Thoracic aorta (tissue), 2 donors: ENCODE measurements at regions not wholly inside any gene's neighbourhood (a gene's known extent, or its start where the extent isn't known, plus 50 kb on each side); places are given as distances from the start of the nearest gene placed in this dataset.

Experiments used
- ATAC-seq: fragments of 150-250 bp; one replicate; pipeline ENCODE4 v1.8.0; 2017; ENCODE audit warnings: low read depth; ENCODE audit not compliant: insufficient number of reproducible peaks, low FRiP score
- DNase-seq: peaks from one replicate; pipeline ENCODE4 v3.0.0-alpha.2; 2020; ENCODE audit warnings: low spot score
- H3K27ac ChIP-seq, 2 donors: fragments of 200-600 bp; sonication (generic); 1 replicate in 1 of 2; 2 replicates in 1 of 2; pipeline ENCODE4 v1.5.1; 2016; ENCODE audit warnings: mild to moderate bottlenecking in 2 of 2, moderate library complexity in 2 of 2
- H3K27me3 ChIP-seq: fragments of 200-600 bp; sonication (generic); replicated peaks from 2 replicates; pipeline ENCODE4 v1.6.0; 2016; ENCODE audit warnings: mild to moderate bottlenecking; ENCODE audit not compliant: insufficient read depth
- H3K36me3 ChIP-seq: fragments of 200-600 bp; sonication (generic); one replicate; pipeline ENCODE4 v1.5.1; 2016
- H3K4me1 ChIP-seq, 2 donors: fragments of 200-600 bp; sonication (generic); 1 replicate in 1 of 2; 2 replicates in 1 of 2; pipeline versions ENCODE4 v1.5.1 to v1.6.0; 2016; ENCODE audit warnings: low read depth in 2 of 2, mild to moderate bottlenecking in 1 of 2; ENCODE audit not compliant: control insufficient read depth in 1 of 2
- H3K4me3 ChIP-seq: fragments of 200-600 bp; sonication (generic); 2 replicates; pipeline ENCODE4 v1.5.1; 2016; ENCODE audit warnings: mild to moderate bottlenecking
- H3K9me3 ChIP-seq: fragments of 200-600 bp; sonication (generic); 2 replicates; pipeline ENCODE4 v1.5.1; 2016
- CTCF ChIP-seq: fragments of 200-600 bp; sonication (generic); IDR thresholded peaks from one replicate; pipeline ENCODE4 v1.5.1; 2019; ENCODE audit warnings: antibody characterized with exemption

GRCh38 chr20:57879437-57879778 lies 169.6 kb upstream of the PMEPA1 start:
- no peak overlapping the region for H3K27ac ChIP-seq

GRCh38 chr20:57878786-57879424 lies 169.1 kb upstream of the PMEPA1 start:
- Histone ChIP-seq H3K4me3 (no peak overlapping the region), H3K27ac (no peak overlapping the region), H3K9me3 (no peaks in the 10 kb centered on the region), H3K36me3 (no peaks in the 10 kb centered on the region), H3K27me3 (no peaks in the 10 kb centered on the region), H3K4me1 (peaks cover 4 to 32% of the 10 kb centered on the region in 2 donors)
- ATAC-seq, result no peak
- DNase-seq, result no peak
- no peak for TF ChIP-seq CTCF

More at GRCh38 chr20:57879437-57879778, 169.6 kb upstream of the PMEPA1 start:
- Histone ChIP-seq H3K36me3 (no peaks in the 10 kb centered on the region), H3K4me1 (peaks cover 4 to 32% of the 10 kb centered on the region in 2 donors), H3K9me3 (no peaks in the 10 kb centered on the region), H3K4me3 (peak overlapping the region; percentile 36), H3K27me3 (no peaks in the 10 kb centered on the region)
- no peak for ATAC-seq
- DNase-seq, result no peak
- no peak for TF ChIP-seq CTCF

DNA sequence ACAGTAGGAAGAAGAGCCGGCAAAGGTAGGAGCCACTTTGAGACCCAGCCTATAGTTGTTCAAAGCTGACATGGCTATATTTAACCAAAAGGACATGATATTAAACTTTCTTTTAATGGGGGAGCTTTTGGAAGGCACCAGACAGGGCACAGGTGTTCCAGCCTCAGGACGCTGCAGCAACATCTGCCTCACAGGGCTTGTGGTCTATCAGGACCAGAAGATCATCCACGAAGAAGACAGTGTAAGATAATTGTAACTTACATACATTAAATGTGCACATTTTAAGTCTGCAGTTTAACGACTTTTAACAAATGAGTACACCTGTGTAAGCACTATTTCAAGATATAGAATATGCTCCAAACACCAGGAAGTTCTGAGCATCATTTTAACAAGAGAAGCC lies 168.2 kb upstream of the PMEPA1 start:
- no peak for DNase-seq
- no peak for TF ChIP-seq CTCF
- Histone ChIP-seq H3K4me3 (no peak overlapping the region), H3K27ac (no peak overlapping the region), H3K4me1 (peaks cover 4 to 32% of the 10 kb centered on the region in 2 donors), H3K27me3 (no peaks in the 10 kb centered on the region), H3K9me3 (no peaks in the 10 kb centered on the region), H3K36me3 (no peaks in the 10 kb centered on the region)
- no peak for ATAC-seq

DNA sequence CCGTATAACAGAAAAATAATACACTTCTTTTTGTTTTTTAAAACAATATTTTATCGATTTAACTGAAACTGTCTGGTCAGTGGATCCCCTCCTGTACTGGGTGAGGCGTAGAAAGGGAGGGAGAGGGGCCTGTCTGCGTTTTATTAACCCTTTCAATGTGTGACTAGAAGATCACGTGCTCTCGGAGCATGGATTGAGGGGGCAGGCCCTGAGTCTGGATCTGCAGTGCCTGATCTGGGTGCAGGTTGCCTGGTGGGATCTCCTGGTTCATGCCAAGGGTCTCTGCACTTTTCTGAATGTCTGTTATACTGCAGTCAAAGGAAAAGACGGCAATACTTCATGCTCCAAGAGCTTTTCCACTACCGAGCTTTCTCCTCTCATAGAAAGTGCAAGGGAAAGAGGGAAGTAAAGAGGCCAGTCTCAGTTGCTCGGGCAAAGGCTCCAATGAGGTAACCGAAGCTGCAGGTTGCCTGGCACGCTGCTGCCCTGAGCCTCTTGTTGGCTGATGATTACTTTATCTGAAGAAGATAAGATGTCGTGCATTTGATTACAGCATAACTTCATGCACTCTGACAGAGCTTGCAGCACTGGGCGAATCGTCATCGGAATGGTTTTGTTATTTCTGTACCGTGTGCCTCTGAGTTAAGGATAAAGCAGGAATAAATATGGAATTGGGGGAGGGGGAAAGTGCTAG lies 167.5 kb upstream of the PMEPA1 start:
- Histone ChIP-seq H3K27me3 (no peaks in the 10 kb centered on the region), H3K27ac (no peak overlapping the region), H3K4me3 (no peak overlapping the region), H3K4me1 (peaks cover 4 to 32% of the 10 kb centered on the region in 2 donors), H3K9me3 (no peaks in the 10 kb centered on the region), H3K36me3 (no peaks in the 10 kb centered on the region)
- DNase-seq, result no peak
- no peak for TF ChIP-seq CTCF
- ATAC-seq, result no peak

GRCh38 chr20:57876163-57876562 lies 166.3 kb upstream of the PMEPA1 start:
- DNase-seq, result no peak

More at GRCh38 chr20:57876163-57876562, 166.3 kb upstream of the PMEPA1 start:
- H3K9me3 ChIP-seq, result no peaks in the 10 kb centered on the region
- H3K27ac ChIP-seq, result no peak overlapping the region
- ATAC-seq, result no peak
- no peak for TF ChIP-seq CTCF
- no peaks in the 10 kb centered on the region for H3K36me3 ChIP-seq
- peaks cover 4 to 32% of the 10 kb centered on the region in 2 donors for H3K4me1 ChIP-seq
- H3K4me3 ChIP-seq, result no peak overlapping the region
- no peaks in the 10 kb centered on the region for H3K27me3 ChIP-seq
